ENCODE measurements at regions not wholly inside any gene's neighbourhood (a gene's known extent, or its start where the extent isn't known, plus 50 kb on each side); places are given as distances from the start of the nearest gene placed in this dataset.
"Not testable (repeated sequence)": the region's sequence is repeated elsewhere in the genome, so short reads cannot be mapped to it uniquely, and the experiment has no call there.

DNA sequence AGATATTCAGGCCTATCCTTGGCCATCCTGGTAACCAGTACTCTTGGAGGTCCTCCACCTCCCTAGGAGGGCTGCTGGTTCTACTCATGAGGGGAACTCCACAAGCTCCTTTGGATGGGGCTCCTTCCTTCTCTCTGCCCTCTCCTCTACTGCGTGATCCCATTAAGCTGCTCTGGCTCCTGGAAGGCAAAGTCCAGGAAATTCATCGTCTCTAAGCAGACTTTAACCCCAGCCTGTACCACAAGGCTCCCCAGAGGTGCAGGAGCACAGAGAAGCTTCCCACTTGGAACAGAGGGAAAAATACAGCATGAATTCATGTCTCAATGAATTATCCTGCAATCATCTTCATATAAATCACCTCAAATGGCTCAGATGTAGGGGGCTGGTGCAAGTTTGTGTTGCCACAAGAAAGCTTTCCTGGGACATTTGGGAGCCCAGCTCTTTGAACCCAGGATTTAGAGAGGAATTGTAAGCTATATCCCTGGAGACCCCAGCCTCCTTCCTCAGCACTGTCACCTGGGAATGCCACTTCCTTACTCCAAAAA lies 355.4 kb downstream of the CDC5L start:
- Histone ChIP-seq H3K79me2 (ENCODE audit: insufficient read depth, low read depth, low read length) (no peaks in the 10 kb centered on the region), H3K9me2 (ENCODE audit: insufficient read depth, low read length) (no peaks in the 10 kb centered on the region), H3K4me3 (ENCODE audit: low read depth, low read length, poor library complexity, severe bottlenecking) (no peak overlapping the region), H3K36me3 (ENCODE audit: insufficient read depth, low read length) (no peaks in the 10 kb centered on the region), H4K20me1 (ENCODE audit: insufficient read depth, low read length) (no peaks in the 10 kb centered on the region), H3K4me1 (ENCODE audit: insufficient read depth, low read length, poor library complexity, severe bottlenecking) (no peaks in the 10 kb centered on the region), H3K4me2 (ENCODE audit: low read length) (no peak overlapping the region), H3K27ac (ENCODE audit: low read depth, low read length, poor library complexity, severe bottlenecking) (no peak overlapping the region), H2AFZ (ENCODE audit: low read length) (no peak overlapping the region), H3K9me3 (ENCODE audit: low read length) (no peaks in the 10 kb centered on the region)
- no TSS peak for BruUV-seq (replicated peaks)
- no peak for DNase-seq (ENCODE audit: low spot score)
- POLR2A ChIA-PET = no interaction called here
- TF ChIP-seq, protein P1, sequence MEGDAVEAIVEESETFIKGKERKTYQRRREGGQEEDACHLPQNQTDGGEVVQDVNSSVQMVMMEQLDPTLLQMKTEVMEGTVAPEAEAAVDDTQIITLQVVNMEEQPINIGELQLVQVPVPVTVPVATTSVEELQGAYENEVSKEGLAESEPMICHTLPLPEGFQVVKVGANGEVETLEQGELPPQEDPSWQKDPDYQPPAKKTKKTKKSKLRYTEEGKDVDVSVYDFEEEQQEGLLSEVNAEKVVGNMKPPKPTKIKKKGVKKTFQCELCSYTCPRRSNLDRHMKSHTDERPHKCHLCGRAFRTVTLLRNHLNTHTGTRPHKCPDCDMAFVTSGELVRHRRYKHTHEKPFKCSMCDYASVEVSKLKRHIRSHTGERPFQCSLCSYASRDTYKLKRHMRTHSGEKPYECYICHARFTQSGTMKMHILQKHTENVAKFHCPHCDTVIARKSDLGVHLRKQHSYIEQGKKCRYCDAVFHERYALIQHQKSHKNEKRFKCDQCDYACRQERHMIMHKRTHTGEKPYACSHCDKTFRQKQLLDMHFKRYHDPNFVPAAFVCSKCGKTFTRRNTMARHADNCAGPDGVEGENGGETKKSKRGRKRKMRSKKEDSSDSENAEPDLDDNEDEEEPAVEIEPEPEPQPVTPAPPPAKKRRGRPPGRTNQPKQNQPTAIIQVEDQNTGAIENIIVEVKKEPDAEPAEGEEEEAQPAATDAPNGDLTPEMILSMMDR (conservative IDR thresholded peaks at IDR 0.05; ENCODE audit: low read length) = no peak
- no peak for TF ChIP-seq EZH2phosphoT487 (IDR thresholded peaks at IDR 0.05; ENCODE audit: borderline replicate concordance, low read depth, low read length)
- intact Hi-C loops (cut with micrococcal nuclease; ENCODE audit: unreplicated experiment) = no loop called here
- CTCF ChIA-PET (ENCODE audit: unreplicated experiment) = no interaction called here

- DNase-seq (ENCODE audit: low spot score); CTCF ChIA-PET (ENCODE audit: unreplicated experiment); intact Hi-C loops (cut with micrococcal nuclease; ENCODE audit: unreplicated experiment): not testable (repeated sequence)
Observed at GRCh38 chr6:44760116-44760515, 372.6 kb downstream of the CDC5L start.

DNA sequence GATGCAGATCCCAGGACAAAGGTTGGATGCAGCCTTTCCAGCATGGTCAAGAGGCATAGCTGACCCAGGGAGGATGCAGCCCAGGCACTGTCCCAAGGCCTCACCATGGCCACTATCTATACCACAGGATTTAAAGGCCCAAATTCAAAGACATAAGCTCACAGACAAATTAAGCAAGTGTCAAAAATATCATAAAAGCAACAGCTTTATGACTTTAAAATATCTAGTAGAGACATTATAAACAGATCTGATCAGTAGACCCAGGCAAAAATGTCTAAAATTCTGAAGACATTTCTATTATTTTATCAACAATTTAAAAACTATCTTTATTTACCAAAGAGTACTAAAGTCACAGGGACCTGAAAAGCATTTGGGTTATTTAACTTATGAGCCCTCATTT lies 373.5 kb downstream of the CDC5L start:
- ChIA-PET CTCF (ENCODE audit: unreplicated experiment) (no interaction called here), POLR2A (no interaction called here)
- H3K9me3 ChIP-seq (ENCODE audit: low read length) = no peaks in the 10 kb centered on the region; the same call in 1 of the 2 replicates
- no peak for TF ChIP-seq EZH2phosphoT487 (IDR thresholded peaks at IDR 0.05; ENCODE audit: borderline replicate concordance, low read depth, low read length)
- TF ChIP-seq, protein P1 (conservative IDR thresholded peaks at IDR 0.05; ENCODE audit: low read length) = no peak
- H3K9me2 ChIP-seq (ENCODE audit: insufficient read depth, low read length) = no peaks in the 10 kb centered on the region
- BruUV-seq (replicated peaks) = no TSS peak
- no peaks in the 10 kb centered on the region for H3K79me2 ChIP-seq (ENCODE audit: insufficient read depth, low read depth, low read length)
- no peak overlapping the region for H2AFZ ChIP-seq (ENCODE audit: low read length)
- no peak overlapping the region for H3K4me3 ChIP-seq (ENCODE audit: low read depth, low read length, poor library complexity, severe bottlenecking)
- no peaks in the 10 kb centered on the region for H4K20me1 ChIP-seq (ENCODE audit: insufficient read depth, low read length)
- no peak overlapping the region for H3K27ac ChIP-seq (ENCODE audit: low read depth, low read length, poor library complexity, severe bottlenecking)
- intact Hi-C loops (cut with micrococcal nuclease; ENCODE audit: unreplicated experiment) = no loop called here
- H3K4me2 ChIP-seq (ENCODE audit: low read length) = no peak overlapping the region
- H3K4me1 ChIP-seq (ENCODE audit: insufficient read depth, low read length, poor library complexity, severe bottlenecking) = no peaks in the 10 kb centered on the region
- H3K36me3 ChIP-seq (ENCODE audit: insufficient read depth, low read length) = no peaks in the 10 kb centered on the region
- DNase-seq (ENCODE audit: low spot score) = no peak

More at GRCh38 chr6:44760116-44760515, 372.6 kb downstream of the CDC5L start:
- H3K79me2 ChIP-seq (ENCODE audit: insufficient read depth, low read depth, low read length); H3K27ac ChIP-seq (ENCODE audit: low read depth, low read length, poor library complexity, severe bottlenecking); H4K20me1 ChIP-seq (ENCODE audit: insufficient read depth, low read length); H3K9me3 ChIP-seq (ENCODE audit: low read length); H3K4me3 ChIP-seq (ENCODE audit: low read depth, low read length, poor library complexity, severe bottlenecking); H3K4me2 ChIP-seq (ENCODE audit: low read length); BruUV-seq (replicated peaks); H3K4me1 ChIP-seq (ENCODE audit: insufficient read depth, low read length, poor library complexity, severe bottlenecking); H2AFZ ChIP-seq (ENCODE audit: low read length); H3K36me3 ChIP-seq (ENCODE audit: insufficient read depth, low read length); POLR2A ChIA-PET; H3K9me2 ChIP-seq (ENCODE audit: insufficient read depth, low read length): not testable (repeated sequence)
